ENCODE measurements at regions not wholly inside any gene's neighbourhood (a gene's known extent, or its start where the extent isn't known, plus 50 kb on each side); places are given as distances from the start of the nearest gene placed in this dataset.

DNA sequence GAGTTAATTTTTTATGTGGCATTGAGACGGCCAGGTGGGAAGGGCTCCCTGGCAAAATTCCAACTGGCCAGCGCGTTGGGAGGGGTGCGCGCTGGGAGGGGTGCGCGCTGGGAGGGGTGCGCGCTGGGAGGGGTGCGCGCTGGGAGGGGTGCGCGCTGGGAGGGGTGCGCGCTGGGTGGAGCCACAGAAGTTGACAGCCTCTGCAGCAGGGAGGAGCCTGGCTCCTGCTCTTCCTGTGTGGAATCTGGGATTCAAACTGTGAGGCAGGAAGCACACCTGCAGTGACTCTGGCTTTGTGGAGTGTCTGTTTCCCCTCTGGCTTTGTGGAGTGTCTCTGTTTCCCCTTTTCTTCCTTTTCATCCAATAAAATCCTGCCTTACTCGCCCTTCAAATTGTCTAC is 147.9 kb upstream of the CBLN2 start:
- no peak for DNase-seq

GRCh38 chr18:72687736-72688135 is 143.6 kb upstream of the CBLN2 start:
- DNase-seq: no peak

- DNase-seq: no peak
These were observed 131.3 kb upstream of the CBLN2 start for GRCh38 chr18:72675394-72675793.

- DNase-seq: no peak
These were observed 130.6 kb upstream of the CBLN2 start for GRCh38 chr18:72674710-72675109.

- no peak for DNase-seq
These were observed 129.1 kb upstream of the CBLN2 start for GRCh38 chr18:72673242-72673641.

DNA sequence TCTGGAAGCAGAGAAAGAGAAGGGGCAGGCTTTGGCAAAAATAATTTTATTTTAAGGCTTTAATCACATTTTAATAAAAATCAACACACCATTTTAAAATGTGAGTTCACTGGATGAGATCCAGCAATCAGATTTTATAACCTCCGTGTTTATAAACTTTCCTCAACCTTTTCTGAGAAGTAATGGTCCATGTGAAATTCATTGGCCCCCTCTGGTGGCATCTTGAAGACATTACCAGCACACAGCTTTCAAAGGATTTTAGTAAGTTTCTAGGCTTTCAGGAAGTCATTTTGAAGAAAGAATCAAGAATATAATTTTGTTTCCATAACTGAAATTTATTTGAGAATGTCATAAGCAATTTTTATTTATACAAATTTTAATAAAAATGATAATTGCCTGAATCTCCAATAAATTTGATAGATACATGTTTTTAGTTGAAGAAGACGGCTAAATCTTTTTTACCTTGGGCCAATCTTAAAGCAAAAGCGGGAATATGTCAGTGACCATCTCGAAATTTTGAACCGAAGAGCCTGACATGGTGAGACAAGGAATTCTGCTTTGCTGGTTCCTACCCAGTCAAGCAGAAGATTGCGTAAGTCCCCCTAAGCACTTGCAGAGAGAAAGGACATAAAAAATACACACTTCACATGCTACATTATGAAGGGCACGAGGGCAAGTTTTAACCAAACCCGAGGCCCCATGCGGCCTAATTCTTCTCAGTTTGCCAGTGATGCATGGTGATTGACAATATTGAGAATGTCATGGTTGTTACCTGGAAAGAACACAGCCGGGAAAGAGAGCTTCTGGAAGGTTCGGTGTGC is 128.4 kb upstream of the CBLN2 start:
- peak; percentile 1 for DNase-seq

- DNase-seq: no peak
These were observed 123.8 kb upstream of the CBLN2 start for GRCh38 chr18:72667932-72668331.

DNA sequence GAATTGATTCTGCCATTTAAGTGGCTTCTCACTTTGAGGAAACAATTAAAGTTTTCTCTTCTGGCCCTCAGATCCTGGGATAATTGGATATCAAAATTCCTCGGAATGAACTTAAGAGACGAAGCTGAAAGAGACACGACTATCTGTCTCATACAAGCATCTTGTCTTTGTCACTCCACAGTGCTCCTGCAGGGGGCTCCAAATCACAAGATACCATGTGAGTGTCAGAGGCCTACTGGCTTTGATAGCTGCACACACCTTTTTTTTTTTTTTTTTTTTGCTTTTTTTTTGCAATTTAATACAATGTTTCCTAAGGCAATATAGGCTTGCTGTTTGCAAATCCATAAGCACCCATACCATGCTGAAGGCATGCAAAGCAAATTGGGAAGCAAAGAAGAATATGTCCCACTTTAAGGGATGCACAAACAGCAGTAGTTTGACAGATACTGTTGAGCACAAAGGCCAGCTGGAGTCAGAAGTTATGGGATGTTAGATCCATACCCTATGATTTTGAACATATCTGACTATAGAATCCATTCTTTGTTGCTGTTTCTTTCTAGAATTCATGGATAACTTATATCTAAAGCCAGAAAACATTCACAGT is 109.0 kb upstream of the CBLN2 start:
- DNase-seq: no peak

- DNase-seq: no peak
These were observed 106.9 kb upstream of the CBLN2 start for GRCh38 chr18:72651033-72651432.

- no peak for DNase-seq
These were observed 104.4 kb upstream of the CBLN2 start for GRCh38 chr18:72648481-72648960.

- DNase-seq: no peak
These were observed 103.9 kb upstream of the CBLN2 start for GRCh38 chr18:72648079-72648478.

GRCh38 chr18:72640557-72640956 is 96.4 kb upstream of the CBLN2 start:
- no peak for DNase-seq

DNA sequence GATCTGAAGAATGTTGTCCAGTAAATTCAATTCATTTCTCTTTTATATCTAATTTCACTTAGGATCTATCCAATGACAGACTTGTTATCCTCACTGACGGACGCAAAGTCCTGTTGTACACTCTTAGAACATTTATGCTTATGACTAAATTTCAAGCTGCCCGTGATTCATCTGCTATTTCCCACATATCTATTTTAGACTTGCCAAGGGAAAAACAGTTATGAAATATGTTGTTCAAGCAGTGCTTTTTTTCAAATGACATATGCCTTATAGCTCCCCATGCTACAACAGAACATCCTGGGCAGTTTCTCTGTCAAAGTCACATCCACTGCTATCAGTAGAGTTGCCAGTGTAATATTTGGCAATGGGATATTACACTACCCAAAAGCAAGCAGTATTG is 94.2 kb upstream of the CBLN2 start:
- no peak for DNase-seq

GRCh38 chr18:72637721-72638120 is 93.6 kb upstream of the CBLN2 start:
- DNase-seq: no peak

- DNase-seq: no peak
These were observed 93.2 kb upstream of the CBLN2 start for GRCh38 chr18:72637299-72637698.

GRCh38 chr18:72636611-72637010 is 92.5 kb upstream of the CBLN2 start:
- no peak for DNase-seq

DNA sequence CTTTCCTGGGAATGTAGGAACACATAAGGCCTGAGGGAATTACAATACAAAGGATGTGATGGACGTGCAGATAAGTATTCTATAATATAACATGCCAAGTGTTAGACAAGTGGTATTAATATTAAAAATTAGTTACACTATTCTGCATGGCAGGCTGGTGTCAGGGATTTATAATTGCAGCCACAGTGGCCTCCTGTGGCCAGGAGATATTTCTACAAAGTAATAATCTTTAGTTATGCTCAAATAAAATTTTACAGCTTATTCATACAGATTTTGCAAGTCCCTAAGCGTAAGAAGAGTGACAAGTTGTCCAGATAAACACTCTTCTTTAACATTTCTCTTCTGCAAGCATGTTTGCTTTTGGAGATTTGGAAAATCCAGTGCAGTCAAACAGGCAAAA is 90.4 kb upstream of the CBLN2 start:
- no peak for DNase-seq

GRCh38 chr18:72630991-72631390 is 86.8 kb upstream of the CBLN2 start:
- no peak for DNase-seq

DNA sequence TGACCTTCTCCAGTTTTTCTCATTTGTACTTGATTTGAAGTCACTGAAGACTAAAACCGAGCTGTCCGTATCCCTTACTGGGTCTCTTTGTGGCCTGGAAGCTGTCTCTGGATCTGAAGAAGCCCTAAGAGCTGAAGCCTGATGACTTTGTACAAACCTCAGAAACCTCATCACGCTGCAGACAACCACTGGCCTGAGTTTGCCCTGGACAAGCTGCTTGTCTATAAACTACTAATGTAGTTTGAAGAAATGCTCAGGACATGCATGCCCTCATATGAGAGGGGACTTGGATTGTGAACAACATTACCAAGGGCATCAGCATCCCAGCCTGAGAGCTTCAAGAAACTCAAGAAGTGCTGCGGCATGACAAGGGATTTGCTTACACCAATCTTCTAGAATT is 79.3 kb upstream of the CBLN2 start:
- DNase-seq: no peak

GRCh38 chr18:72613534-72613930 is 69.4 kb upstream of the CBLN2 start:
- DNase-seq: no peak

DNA sequence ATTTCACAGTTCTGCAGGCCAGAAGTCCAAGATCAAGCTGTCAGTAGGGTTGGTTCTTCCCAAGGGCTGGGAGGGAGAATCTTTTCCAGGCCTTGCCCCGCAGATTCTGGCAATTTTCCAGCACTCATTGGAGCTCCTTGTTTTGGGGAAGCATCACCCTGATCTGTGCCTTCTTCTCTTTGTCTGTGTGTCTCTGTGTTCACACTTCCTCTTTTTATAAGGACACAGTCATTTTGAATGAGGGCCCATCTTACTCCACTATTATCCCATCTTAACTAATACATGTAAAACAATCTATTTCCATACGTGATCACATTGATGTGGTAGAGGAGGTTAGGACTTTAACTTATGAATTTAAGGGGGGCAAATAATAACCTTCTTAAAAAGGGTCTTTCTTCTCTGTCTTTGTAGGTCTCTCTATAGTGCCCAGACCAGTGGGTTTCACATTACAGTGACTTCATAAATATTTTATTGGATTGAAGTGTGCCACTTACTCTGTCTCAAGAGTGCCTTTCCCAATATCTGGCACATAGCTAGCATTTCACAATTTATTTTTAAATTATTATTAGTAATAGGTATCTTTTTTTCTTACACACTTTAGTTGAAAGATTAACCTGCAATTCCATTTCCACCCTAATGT is 68.9 kb upstream of the CBLN2 start:
- no peak for DNase-seq

DNA sequence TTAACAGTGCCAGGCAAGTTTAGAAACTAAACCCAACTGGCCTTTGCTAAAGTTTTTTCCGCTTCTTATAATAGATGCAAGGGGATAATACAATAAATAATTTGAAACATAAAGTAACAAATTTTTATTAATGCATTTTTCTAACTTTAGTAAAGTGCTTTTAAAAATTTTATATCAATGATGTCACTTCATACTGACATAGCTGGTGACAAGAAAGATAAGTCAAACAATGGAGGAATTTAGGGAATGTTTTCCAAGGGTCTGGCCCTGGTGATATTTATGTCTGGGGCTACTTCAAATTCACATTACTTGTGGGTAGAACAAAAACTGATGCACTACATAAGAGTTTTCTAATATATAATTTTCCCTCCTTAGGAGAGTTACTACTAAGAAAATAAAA is 61.2 kb upstream of the CBLN2 start:
- no peak for DNase-seq

DNA sequence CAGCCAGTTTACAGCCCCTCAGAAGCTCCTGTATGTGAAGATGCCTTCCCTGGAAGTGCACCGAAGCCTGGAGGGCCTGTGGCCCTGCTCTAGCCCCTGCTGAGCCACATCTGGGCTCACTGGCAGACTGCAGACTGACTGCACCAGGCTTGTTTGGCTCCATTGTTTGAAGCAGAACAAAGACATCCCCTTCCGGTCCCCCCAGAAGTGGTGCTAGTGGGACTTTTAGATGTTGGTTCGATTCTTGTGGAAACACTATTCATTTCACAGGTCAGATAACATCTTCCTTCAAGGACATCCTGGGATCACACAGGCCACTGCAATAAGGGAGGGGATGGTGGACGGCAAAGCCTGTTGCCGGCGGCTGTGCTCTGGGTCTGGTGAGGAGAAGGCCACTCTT is 57.8 kb upstream of the CBLN2 start:
- no peak for DNase-seq

DNA sequence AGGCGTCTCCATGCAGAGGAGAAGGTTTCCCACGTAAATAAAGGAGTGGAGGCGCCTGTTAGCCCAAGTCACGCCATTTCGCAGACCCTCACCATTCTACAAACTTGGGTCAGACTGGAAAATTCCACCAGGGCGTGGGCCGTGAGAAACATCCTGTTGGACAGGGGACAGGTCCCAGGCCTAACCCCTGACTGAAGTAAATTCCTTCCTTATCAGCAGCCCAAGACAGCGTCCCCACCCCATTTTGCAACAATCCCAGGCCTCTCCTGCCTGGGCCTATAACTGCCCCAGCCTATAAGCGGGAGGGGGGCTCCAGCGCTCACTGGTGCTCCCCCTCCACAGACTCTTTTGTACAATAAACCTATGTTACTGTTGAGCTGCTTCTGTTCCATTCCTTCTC is 57.3 kb upstream of the CBLN2 start:
- no peak for DNase-seq
